HG03139 (cell line): ENCODE measurements at regions not wholly inside any gene's neighbourhood (a gene's known extent, or its start where the extent isn't known, plus 50 kb on each side); places are given as distances from the start of the nearest gene placed in this dataset.

ENCODE experiments used
- ATAC-seq: cut with Tn5 transposase; IDR thresholded peaks from one replicate; pipeline ENCODE4 v1.9.1; 2021; ENCODE audit not compliant: unreplicated experiment

GRCh38 chr18:56186319-56186718, 452.1 kb downstream of the TXNL1 start:
- no peak for ATAC-seq

GRCh38 chr18:56185126-56185525, 453.3 kb downstream of the TXNL1 start:
- ATAC-seq: no peak

- no peak for ATAC-seq
Observed at GRCh38 chr18:56176751-56177150, 461.6 kb downstream of the TXNL1 start.

DNA sequence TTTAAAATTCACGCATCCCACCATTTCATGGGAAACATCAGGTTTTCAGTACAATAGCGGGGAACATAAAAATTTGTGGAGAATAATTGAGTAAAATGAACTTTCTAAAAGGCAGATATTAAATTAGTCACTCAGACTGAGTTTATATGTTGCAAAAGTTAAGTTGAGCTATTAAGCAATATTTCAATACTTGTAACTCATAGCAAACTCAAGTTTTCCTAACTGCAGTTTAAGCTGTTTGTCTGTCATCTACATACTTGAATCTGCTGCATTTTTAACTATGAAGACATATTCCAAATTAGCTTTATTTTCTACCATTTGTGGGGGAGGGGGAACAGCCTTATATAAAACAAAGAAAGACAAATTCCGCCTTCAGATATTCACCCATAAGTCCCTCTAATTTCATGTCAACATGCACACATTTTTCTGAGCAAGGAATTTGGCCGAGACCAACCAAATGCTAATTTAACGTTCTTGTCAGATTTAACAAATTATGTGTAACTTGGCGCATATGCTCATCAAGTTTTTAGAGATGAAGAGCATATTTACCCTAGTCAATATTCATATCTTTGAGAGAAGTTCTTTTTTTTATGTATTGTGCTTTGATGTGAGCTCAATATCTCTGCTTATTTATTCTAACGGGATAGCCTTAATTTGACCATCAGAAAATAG, 462.9 kb downstream of the TXNL1 start:
- ATAC-seq: no peak

- no peak for ATAC-seq
Observed at GRCh38 chr18:56173542-56174220, 464.7 kb downstream of the TXNL1 start.

GRCh38 chr18:56172527-56172926, 465.9 kb downstream of the TXNL1 start:
- ATAC-seq: no peak

GRCh38 chr18:56171848-56172247, 466.5 kb downstream of the TXNL1 start:
- no peak for ATAC-seq

GRCh38 chr18:56168049-56168781, 470.2 kb downstream of the TXNL1 start:
- no peak for ATAC-seq

DNA sequence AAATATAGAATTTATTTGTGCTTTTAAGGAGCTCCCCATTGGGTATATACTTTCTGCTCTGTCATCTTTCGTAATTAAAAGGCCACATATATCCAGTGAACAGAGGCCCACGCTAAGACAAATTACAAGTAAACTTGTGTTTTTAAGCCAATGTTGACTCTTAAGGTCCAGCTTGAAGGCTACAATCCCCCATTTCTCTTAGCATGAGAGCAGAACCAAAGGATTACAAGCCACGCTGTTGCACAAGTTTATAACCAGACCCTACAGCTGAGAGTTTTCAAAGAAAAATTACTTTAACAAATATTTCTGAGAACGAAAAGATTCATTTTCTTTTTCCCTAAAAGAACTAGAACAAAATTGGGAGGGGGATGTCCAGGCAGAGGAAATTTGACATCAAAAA, 471.0 kb downstream of the TXNL1 start:
- no peak for ATAC-seq

GRCh38 chr18:56166914-56167313, 471.5 kb downstream of the TXNL1 start:
- no peak for ATAC-seq

DNA sequence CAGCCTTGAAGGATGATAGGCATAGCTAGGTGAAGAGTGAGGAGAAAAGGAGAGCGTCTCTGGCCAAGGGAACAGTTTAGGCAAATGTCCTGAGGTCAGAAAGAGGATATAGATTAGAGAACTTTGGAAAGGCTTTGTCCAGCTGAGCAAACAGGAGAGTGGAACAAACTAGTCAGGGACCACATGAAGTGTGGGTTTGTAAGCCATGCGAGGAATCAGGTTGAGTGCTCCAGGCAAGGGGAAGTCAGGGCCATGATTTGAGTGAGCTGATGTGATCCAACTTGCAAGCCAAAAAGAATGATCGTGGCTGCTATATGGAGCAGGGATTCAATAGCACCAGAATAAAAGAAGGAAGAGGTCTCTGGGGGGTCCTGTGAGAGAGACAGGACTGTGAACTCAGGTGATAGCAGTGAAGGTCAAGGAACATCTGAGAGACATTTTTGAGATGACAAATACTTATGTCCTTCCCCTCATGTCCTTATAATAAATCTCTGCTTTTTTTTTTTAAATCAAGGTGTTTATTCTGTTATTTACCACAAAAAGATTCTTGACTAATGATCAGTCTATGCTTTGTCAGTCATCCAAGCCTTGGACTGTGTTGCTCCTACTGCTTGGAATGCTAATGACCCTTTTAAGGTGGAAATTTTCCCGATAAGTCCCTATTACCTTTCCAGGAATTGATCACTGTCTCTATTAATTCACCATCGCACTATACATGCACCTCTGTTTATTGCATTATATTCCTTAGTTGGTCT, 472.6 kb downstream of the TXNL1 start:
- no peak for ATAC-seq

- ATAC-seq: no peak
Observed at GRCh38 chr18:56162311-56163265, 475.8 kb downstream of the TXNL1 start.

DNA sequence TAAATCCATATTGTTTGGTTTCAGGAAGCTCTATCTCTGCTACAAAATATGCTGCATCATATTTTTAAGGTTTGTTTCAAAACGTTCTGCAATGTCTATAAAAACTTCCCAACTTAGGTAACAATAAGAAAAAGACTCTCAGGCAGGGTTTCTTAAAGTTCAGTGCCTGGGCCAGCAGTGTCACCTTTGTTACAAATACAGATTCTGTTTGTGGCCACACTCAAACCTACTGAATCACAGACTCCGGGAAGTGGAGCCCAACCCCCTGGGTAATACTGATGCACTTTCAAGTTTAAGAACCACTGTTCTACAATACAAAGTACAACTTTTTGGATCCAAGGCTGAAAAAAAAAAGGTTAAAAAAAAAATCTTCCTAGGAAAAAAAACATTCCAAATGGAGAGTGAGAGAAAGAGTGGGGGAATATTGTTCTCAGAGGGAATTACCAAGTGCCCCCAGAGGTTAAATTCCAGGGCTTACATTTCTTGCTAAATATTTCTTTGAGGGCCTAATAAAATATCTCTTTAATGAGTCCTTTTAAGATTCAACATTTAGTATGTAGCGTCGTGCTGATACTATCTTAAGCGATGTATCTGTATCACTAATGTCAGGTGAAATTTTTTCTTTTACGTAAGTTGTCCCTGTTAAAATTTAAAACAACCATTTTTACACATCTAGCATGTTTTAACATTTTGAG, 476.7 kb downstream of the TXNL1 start:
- no peak for ATAC-seq

- no peak for ATAC-seq
Observed at GRCh38 chr18:56158676-56159075, 479.7 kb downstream of the TXNL1 start.

DNA sequence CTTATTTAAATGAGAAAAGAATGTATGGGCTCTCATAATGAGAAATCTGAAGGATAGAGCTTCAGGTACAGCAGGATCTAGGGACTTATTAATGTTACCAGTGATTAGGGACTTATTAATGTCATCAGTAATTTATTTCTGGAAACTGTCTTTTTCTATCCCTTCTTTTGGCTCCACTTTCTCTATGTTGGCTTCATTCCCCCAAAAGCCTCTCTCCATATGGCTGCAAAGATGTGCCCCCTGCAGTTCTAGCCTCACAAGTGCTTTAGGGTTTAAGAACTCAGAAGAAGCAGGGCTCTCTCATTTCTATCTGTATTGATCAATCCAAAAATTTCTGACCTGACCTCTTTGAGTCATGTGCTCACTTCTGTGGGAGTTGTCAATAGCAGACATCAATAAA, 480.9 kb downstream of the TXNL1 start:
- ATAC-seq: no peak

DNA sequence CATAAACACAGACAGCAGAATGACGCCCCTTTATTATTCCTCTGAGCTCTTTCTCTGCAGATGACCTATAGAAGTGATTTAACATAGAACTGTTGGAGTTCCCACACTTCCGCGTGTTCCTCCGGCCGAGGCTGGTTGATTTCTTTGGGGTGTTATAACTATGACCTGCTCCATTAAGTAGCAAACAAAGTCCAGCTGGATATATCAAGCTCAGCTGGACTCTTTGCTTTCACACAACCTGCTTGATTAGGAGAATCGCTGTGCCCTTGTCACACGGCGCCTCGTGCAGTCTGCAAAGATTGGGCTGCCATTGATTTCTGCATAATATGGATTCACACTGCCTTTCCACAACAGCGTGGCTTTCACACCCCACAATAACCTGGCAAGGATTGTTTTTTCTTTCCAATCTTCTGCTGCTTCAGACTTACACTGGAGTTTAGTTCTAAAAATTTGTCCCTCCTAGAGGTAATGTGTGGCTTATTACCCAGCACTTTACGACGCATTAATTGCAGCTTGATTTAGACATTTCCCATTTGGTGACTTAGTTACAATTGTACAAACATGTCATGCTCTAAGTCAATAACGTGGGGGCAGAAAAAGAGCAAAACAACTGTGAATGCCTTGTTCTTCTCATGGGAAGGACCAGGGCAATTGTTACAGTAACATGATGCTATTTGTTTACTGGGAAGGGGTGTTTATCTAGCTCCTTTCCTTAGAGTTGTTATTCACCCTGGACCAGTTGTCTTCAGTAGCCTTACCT, 485.7 kb downstream of the TXNL1 start:
- no peak for ATAC-seq

DNA sequence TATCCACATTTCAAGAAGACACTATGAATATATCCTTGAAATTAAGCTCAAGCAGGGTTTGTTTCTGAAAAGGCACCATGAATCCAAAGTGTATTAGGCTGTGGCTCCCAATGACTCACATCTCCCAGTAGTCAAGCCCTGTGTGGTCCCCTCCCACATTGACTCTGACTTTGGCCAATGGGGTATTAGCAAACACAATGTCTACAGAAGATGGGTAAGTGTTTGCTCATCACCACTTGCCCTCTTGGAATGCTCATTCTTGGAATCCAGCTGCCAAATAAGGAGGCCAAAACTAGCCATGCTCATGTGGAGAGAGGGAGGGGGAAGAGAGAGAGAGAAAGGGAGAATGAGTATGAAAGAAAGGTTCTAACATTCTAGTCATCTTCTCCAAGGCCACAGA, 490.0 kb downstream of the TXNL1 start:
- ATAC-seq: no peak

- ATAC-seq: no peak
Observed at GRCh38 chr18:56146565-56146964, 491.8 kb downstream of the TXNL1 start.

DNA sequence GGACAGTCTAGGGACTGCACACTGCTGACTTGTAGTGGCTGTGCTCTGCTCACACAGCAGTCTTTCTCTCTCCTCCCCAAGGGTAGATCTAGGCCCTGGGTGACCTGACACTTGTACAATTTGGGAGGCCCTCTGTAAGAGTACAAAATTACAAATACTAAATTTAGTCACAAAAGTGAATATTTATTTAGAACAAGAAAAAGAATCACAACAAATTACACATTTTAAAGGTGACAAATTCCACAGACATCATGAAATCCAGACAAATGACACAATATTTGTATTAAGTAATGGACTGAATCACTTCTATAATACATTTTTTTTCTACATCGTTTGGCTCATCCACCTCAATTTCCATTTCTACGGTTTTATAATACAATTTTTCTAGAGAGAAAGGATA, 496.4 kb downstream of the TXNL1 start:
- ATAC-seq: no peak
